ENCODE measurements at regions not wholly inside any gene's neighbourhood (a gene's known extent, or its start where the extent isn't known, plus 50 kb on each side); places are given as distances from the start of the nearest gene placed in this dataset.

GRCh38 chr2:2694746-2695145, 363.7 kb upstream of the MYT1L start:
- DNase-seq (ENCODE audit: low spot score) = no peak

- no peak for DNase-seq (ENCODE audit: low spot score)
Measured at GRCh38 chr2:2692599-2693389, 361.7 kb upstream of the MYT1L start.

GRCh38 chr2:2691419-2691818, 360.3 kb upstream of the MYT1L start:
- no peak for DNase-seq (ENCODE audit: low spot score)

GRCh38 chr2:2690985-2691384, 359.9 kb upstream of the MYT1L start:
- no peak for DNase-seq (ENCODE audit: low spot score)

- DNase-seq (ENCODE audit: low spot score) = no peak
Measured at GRCh38 chr2:2689306-2689705, 358.2 kb upstream of the MYT1L start.

- DNase-seq (ENCODE audit: low spot score) = no peak
Measured at GRCh38 chr2:2688254-2688653, 357.2 kb upstream of the MYT1L start.

- DNase-seq (ENCODE audit: low spot score) = no peak
Measured at GRCh38 chr2:2687745-2688144, 356.7 kb upstream of the MYT1L start.

- no peak for DNase-seq (ENCODE audit: low spot score)
Measured at GRCh38 chr2:2686222-2686621, 355.1 kb upstream of the MYT1L start.

- no peak for DNase-seq (ENCODE audit: low spot score)
Measured at GRCh38 chr2:2683606-2684224, 352.6 kb upstream of the MYT1L start.

GRCh38 chr2:2682700-2683342, 351.7 kb upstream of the MYT1L start:
- DNase-seq (ENCODE audit: low spot score) = no peak

- DNase-seq (ENCODE audit: low spot score) = no peak
Measured at GRCh38 chr2:2681711-2682251, 350.7 kb upstream of the MYT1L start.

- no peak for DNase-seq (ENCODE audit: low spot score)
Measured at GRCh38 chr2:2681085-2681484, 350.0 kb upstream of the MYT1L start.

- no peak for DNase-seq (ENCODE audit: low spot score)
Measured at GRCh38 chr2:2674831-2675230, 343.8 kb upstream of the MYT1L start.

GRCh38 chr2:2673406-2673805, 342.3 kb upstream of the MYT1L start:
- DNase-seq (ENCODE audit: low spot score) = no peak

- no peak for DNase-seq (ENCODE audit: low spot score)
Measured at GRCh38 chr2:2672249-2672648, 341.2 kb upstream of the MYT1L start.

- no peak for DNase-seq (ENCODE audit: low spot score)
Measured at GRCh38 chr2:2671826-2672225, 340.8 kb upstream of the MYT1L start.

- DNase-seq (ENCODE audit: low spot score) = no peak
Measured at GRCh38 chr2:2669316-2669715, 338.2 kb upstream of the MYT1L start.

- no peak for DNase-seq (ENCODE audit: low spot score)
Measured at GRCh38 chr2:2668681-2669265, 337.7 kb upstream of the MYT1L start.

- no peak for DNase-seq (ENCODE audit: low spot score)
Measured at GRCh38 chr2:2667690-2668089, 336.6 kb upstream of the MYT1L start.

GRCh38 chr2:2665834-2666133, 334.7 kb upstream of the MYT1L start:
- DNase-seq (ENCODE audit: low spot score) = no peak

- DNase-seq (ENCODE audit: low spot score) = no peak
Measured at GRCh38 chr2:2664989-2665833, 334.1 kb upstream of the MYT1L start.

All from CD4-positive, alpha-beta T cell treated with Interleukin-15 for 4 hours (primary cell).